ENCODE measurements at regions not wholly inside any gene's neighbourhood (a gene's known extent, or its start where the extent isn't known, plus 50 kb on each side); places are given as distances from the start of the nearest gene placed in this dataset.

DNA sequence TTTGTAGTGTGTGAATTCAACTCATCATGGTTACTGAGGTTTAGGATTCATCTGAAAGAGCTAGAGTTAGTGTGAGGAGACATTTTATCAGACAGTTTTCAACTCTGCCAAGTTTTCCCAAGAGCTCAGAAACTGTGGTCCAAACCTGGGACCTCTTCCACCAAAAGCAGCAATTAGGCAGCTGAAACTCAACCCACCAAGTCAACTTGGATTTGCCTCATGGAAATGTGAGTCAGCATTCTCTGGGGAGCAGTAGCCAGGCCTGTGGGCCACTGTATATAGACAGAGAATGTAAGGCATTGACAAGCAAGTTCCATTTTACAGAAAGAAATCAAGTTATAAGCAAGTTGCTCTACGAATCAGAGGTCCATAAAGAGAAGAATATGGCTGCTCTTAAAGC is 178.8 kb upstream of the HDDC2 start:
- Histone ChIP-seq H3K9me2 (replicated peaks; ENCODE audit: low read length) (no peaks in the 10 kb centered on the region), H3K27me3 (ENCODE audit: low read length) (peaks cover 11% of the 10 kb centered on the region; the same call in 1 of the 2 replicates), H3K9ac (ENCODE audit: low read length) (no peak overlapping the region), H3K79me2 (ENCODE audit: low read length) (no peaks in the 10 kb centered on the region), H3F3A (ENCODE audit: low read length, unreplicated experiment) (no peaks in the 10 kb centered on the region), H3K36me3 (ENCODE audit: low read depth, low read length) (no peaks in the 10 kb centered on the region), H3K4me3 (ENCODE audit: low read length) (no peak overlapping the region), H4K20me1 (ENCODE audit: low read length) (no peaks in the 10 kb centered on the region), H3K27ac (ENCODE audit: low read length) (no peak overlapping the region), H2AFZ (ENCODE audit: low read length) (no peak overlapping the region), H3K9me3 (ENCODE audit: low read length) (no peaks in the 10 kb centered on the region), H3K4me2 (ENCODE audit: low read length) (no peak overlapping the region), H3K4me1 (ENCODE audit: insufficient read depth, low read length) (no peaks in the 10 kb centered on the region)
- intact Hi-C loops (cut with micrococcal nuclease), result no loop called here
- POLR2A ChIA-PET (ENCODE audit: unreplicated experiment), result no interaction called here
- DNase-seq (no peak), ATAC-seq (no peak)
- no peak for TF ChIP-seq EZH2 (IDR thresholded peaks at IDR 0.05; ENCODE audit: low read length, unreplicated experiment)
- no TSS peak for BruUV-seq (replicated peaks)
- CTCF ChIA-PET, result no interaction called here

DNA sequence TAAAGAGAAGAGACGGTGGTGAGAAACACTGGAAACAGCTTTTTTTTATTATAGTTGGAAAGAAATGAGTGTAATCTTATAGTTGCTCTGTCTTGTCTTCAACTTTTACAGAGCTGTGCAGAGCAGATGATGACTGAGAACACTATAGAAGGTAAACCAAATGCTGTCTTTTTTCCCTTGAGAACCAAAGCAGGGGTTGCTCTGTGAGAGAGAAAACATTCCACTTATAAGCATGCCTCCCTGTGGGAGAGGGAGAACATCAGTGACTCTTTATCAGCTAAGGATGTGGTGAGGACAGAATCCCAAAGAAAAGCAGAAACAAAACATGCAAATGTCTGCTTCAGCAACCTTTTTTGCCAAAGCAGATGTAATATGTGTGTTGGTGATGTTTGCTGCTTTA is 179.3 kb upstream of the HDDC2 start:
- Histone ChIP-seq H3K79me2 (ENCODE audit: low read length) (no peaks in the 10 kb centered on the region), H3K27ac (ENCODE audit: low read length) (no peak overlapping the region), H3K27me3 (ENCODE audit: low read length) (peaks cover 11% of the 10 kb centered on the region; the same call in 1 of the 2 replicates), H3K9me2 (replicated peaks; ENCODE audit: low read length) (no peaks in the 10 kb centered on the region), H4K20me1 (ENCODE audit: low read length) (no peaks in the 10 kb centered on the region), H3K4me2 (ENCODE audit: low read length) (no peak overlapping the region), H3K4me3 (ENCODE audit: low read length) (no peak overlapping the region), H3K4me1 (ENCODE audit: insufficient read depth, low read length) (no peaks in the 10 kb centered on the region), H2AFZ (ENCODE audit: low read length) (no peak overlapping the region), H3F3A (ENCODE audit: low read length, unreplicated experiment) (no peaks in the 10 kb centered on the region), H3K9me3 (ENCODE audit: low read length) (no peaks in the 10 kb centered on the region), H3K9ac (ENCODE audit: low read length) (no peak overlapping the region), H3K36me3 (ENCODE audit: low read depth, low read length) (no peaks in the 10 kb centered on the region)
- no peak for DNase-seq
- ATAC-seq, result no peak
- no TSS peak for BruUV-seq (replicated peaks)
- ChIA-PET CTCF (no interaction called here), POLR2A (ENCODE audit: unreplicated experiment) (no interaction called here)
- intact Hi-C loops (cut with micrococcal nuclease), result no loop called here
- TF ChIP-seq EZH2 (IDR thresholded peaks at IDR 0.05; ENCODE audit: low read length, unreplicated experiment), result no peak
- TF ChIP-seq, protein P1, sequence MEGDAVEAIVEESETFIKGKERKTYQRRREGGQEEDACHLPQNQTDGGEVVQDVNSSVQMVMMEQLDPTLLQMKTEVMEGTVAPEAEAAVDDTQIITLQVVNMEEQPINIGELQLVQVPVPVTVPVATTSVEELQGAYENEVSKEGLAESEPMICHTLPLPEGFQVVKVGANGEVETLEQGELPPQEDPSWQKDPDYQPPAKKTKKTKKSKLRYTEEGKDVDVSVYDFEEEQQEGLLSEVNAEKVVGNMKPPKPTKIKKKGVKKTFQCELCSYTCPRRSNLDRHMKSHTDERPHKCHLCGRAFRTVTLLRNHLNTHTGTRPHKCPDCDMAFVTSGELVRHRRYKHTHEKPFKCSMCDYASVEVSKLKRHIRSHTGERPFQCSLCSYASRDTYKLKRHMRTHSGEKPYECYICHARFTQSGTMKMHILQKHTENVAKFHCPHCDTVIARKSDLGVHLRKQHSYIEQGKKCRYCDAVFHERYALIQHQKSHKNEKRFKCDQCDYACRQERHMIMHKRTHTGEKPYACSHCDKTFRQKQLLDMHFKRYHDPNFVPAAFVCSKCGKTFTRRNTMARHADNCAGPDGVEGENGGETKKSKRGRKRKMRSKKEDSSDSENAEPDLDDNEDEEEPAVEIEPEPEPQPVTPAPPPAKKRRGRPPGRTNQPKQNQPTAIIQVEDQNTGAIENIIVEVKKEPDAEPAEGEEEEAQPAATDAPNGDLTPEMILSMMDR (conservative IDR thresholded peaks at IDR 0.05; ENCODE audit: low read depth, low read length), result no peak
- TF ChIP-seq EZH2phosphoT487 (IDR thresholded peaks at IDR 0.05; ENCODE audit: borderline replicate concordance, low read length), result no peak

DNA sequence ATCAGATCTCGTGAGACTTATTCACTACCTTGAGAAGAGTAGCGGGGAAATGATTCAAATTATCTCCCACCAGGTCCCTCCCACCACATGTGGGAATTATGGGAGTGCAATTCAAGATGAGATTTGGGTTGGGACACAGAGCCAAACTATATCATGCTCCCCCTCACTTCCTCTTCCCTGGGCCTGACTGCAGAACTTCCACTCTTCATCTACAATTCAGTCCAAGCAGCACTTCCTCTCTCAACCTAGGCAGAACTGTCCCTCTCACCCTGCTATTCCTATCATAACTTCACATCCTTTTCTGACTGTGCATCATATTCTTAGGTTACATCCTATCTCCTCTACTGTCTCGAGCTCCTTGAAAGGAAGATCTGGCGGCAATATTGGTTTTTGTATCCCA is 184.0 kb upstream of the HDDC2 start:
- Histone ChIP-seq H2AFZ (ENCODE audit: low read length) (no peak overlapping the region), H3K27me3 (ENCODE audit: low read length) (peaks cover 5% of the 10 kb centered on the region; the same call in 1 of the 2 replicates), H3K4me3 (ENCODE audit: low read length) (no peak overlapping the region), H4K20me1 (ENCODE audit: low read length) (no peaks in the 10 kb centered on the region), H3F3A (ENCODE audit: low read length, unreplicated experiment) (no peaks in the 10 kb centered on the region), H3K9me2 (replicated peaks; ENCODE audit: low read length) (no peaks in the 10 kb centered on the region), H3K4me1 (ENCODE audit: insufficient read depth, low read length) (no peaks in the 10 kb centered on the region), H3K4me2 (ENCODE audit: low read length) (no peak overlapping the region), H3K36me3 (ENCODE audit: low read depth, low read length) (no peaks in the 10 kb centered on the region), H3K9ac (ENCODE audit: low read length) (no peak overlapping the region), H3K27ac (ENCODE audit: low read length) (no peak overlapping the region), H3K9me3 (ENCODE audit: low read length) (no peaks in the 10 kb centered on the region), H3K79me2 (ENCODE audit: low read length) (no peaks in the 10 kb centered on the region)
- no TSS peak for BruUV-seq (replicated peaks)
- ChIA-PET CTCF (no interaction called here), POLR2A (ENCODE audit: unreplicated experiment) (no interaction called here)
- no peak for TF ChIP-seq EZH2phosphoT487 (IDR thresholded peaks at IDR 0.05; ENCODE audit: borderline replicate concordance, low read length)
- TF ChIP-seq, protein P1 (conservative IDR thresholded peaks at IDR 0.05; ENCODE audit: low read depth, low read length), result no peak
- no peak for TF ChIP-seq EZH2 (IDR thresholded peaks at IDR 0.05; ENCODE audit: low read length, unreplicated experiment)
- ATAC-seq (no peak), DNase-seq (no peak)
- intact Hi-C loops (cut with micrococcal nuclease), result no loop called here

All from PC-3 (cell line).